HepG2 (cell line): ENCODE measurements at regions not wholly inside any gene's neighbourhood (a gene's known extent, or its start where the extent isn't known, plus 50 kb on each side); places are given as distances from the start of the nearest gene placed in this dataset.

Experiments used
- ATAC-seq: fragments of 200-7000 bp; cut with Tn5 transposase; 3 replicates; pipeline ENCODE4 v1.9.1; 2020; ENCODE audit warnings: mild to moderate bottlenecking, moderate library complexity
- BruUV-seq: library from RNA; stranded (reverse); fragments of 400-500 nt; replicated peaks from 2 replicates; lab custom pipeline; 2021; lab: Mats Ljungman, UMichigan
- CTCF ChIA-PET: fragments of 300-600 bp; formaldehyde crosslinking; extraction: SDS; loops from one replicate; lab custom pipeline; 2021; ENCODE audit warnings: low total read pairs, inconsistent platforms, low intra/inter-chr PET ratio; lab: Yijun Ruan, JAX
- POLR2A ChIA-PET: fragments of 350-600 bp; sonication (Branson Sonifier 250); formaldehyde crosslinking; loops from one replicate; lab custom pipeline; 2020; ENCODE audit warnings: antibody characterized with exemption, inconsistent platforms; lab: Yijun Ruan, JAX
- DNase-seq: peaks from one replicate; pipeline ENCODE4 v3.0.0-alpha.2; 2015; ENCODE audit warnings: low spot score
- FAIRE-seq: peaks from 3 replicates; lab custom pipeline; 2011; peaks lifted over from hg19 to GRCh38; lab: Jason Lieb, UNC
- H2AFZ ChIP-seq: one replicate; pipeline ENCODE4 v1.6.1; 2011; ENCODE audit warnings: low read length, inconsistent platforms
- H3K27ac ChIP-seq: fragments of 300-600 bp; 3 replicates; pipeline ENCODE4 v1.8.0; 2011; ENCODE audit warnings: mixed run types, mild to moderate bottlenecking, mixed read lengths, low read length, inconsistent platforms; ENCODE audit not compliant: insufficient read depth; ENCODE audit errors: extremely low read length
- H3K27me3 ChIP-seq, 2 experiments: fragments of 200-600 bp in 1 of 2; 2 replicates in 1 of 2; 3 replicates in 1 of 2; pipeline versions ENCODE4 v1.6.0 to v1.8.0; 2011; ENCODE audit warnings: low read length in 2 of 2, mild to moderate bottlenecking in 2 of 2, moderate library complexity in 2 of 2, inconsistent platforms in 1 of 2; ENCODE audit not compliant: insufficient read depth in 2 of 2, control insufficient read depth in 1 of 2
- H3K36me3 ChIP-seq, 2 experiments: fragments of 200-600 bp in 1 of 2; replicated peaks in 1 of 2; 2 replicates in 1 of 2; 3 replicates in 1 of 2; pipeline versions ENCODE4 v1.5.1 to v1.8.0; 2011; ENCODE audit warnings: low read length in 2 of 2, inconsistent platforms in 1 of 2; ENCODE audit not compliant: insufficient read depth in 2 of 2, control insufficient read depth in 1 of 2
- H3K4me1 ChIP-seq: 2 replicates; pipeline ENCODE4 v1.5.1; 2012; ENCODE audit warnings: low read length, inconsistent platforms; ENCODE audit not compliant: insufficient read depth
- H3K4me2 ChIP-seq: 2 replicates; pipeline ENCODE4 v1.6.0; 2011; ENCODE audit warnings: low read depth, low read length, inconsistent platforms
- H3K4me3 ChIP-seq, 3 experiments: fragments of 200-600 bp in 1 of 3; sonication (generic), shearing (Covaris generic) in 1 of 3; replicated peaks in 1 of 3; 2 replicates each; pipeline ENCODE4 v1.5.1; 2011 to 2016; ENCODE audit warnings: low read length in 3 of 3, inconsistent platforms in 2 of 3, low read depth in 2 of 3, mild to moderate bottlenecking in 2 of 3, control low read depth in 1 of 3, mixed read lengths in 1 of 3; ENCODE audit not compliant: insufficient read depth in 1 of 3
- H3K79me2 ChIP-seq: one replicate; pipeline ENCODE4 v1.6.1; 2011; ENCODE audit warnings: low read length, inconsistent platforms; ENCODE audit not compliant: insufficient read depth
- H3K9ac ChIP-seq: 2 replicates; pipeline ENCODE4 v1.6.0; 2011; ENCODE audit warnings: mild to moderate bottlenecking, low read depth, low read length, inconsistent platforms; ENCODE audit not compliant: insufficient read depth
- H3K9me3 ChIP-seq: 2 replicates; pipeline ENCODE4 v1.5.1; 2012; ENCODE audit warnings: mild to moderate bottlenecking, low read length
- H4K20me1 ChIP-seq: 2 replicates; pipeline ENCODE4 v1.6.0; 2011; ENCODE audit warnings: inconsistent platforms, mild to moderate bottlenecking, low read length, moderate library complexity; ENCODE audit not compliant: insufficient read depth
- DPF2 ChIP-seq: sonication (generic); formaldehyde crosslinking; IDR thresholded peaks from 2 replicates; pipeline ENCODE4 v1.4.0; 2020; ENCODE audit warnings: mild to moderate bottlenecking, low read depth, missing genetic modification reagents, borderline replicate concordance
- HOXD1 ChIP-seq: sonication (generic); formaldehyde crosslinking; IDR thresholded peaks from 2 replicates; pipeline ENCODE4 v1.5.0; 2020; ENCODE audit warnings: missing genetic modification reagents
- MAFK ChIP-seq, 2 experiments: IDR thresholded peaks in 1 of 2; conservative IDR thresholded peaks in 1 of 2; 2 replicates each; pipeline ENCODE4 v1.6.1; 2011; ENCODE audit warnings: improper control_type of control experiment in 2 of 2, low read length in 2 of 2
- SNAI1 ChIP-seq: sonication (generic); formaldehyde crosslinking; IDR thresholded peaks from 2 replicates; pipeline ENCODE4 v1.5.0; 2020; ENCODE audit warnings: mild to moderate bottlenecking, missing genetic modification reagents, borderline replicate concordance
- TRIM24 ChIP-seq: sonication (generic); formaldehyde crosslinking; IDR thresholded peaks from 2 replicates; pipeline ENCODE4 v1.8.0; 2022; ENCODE audit warnings: mild to moderate bottlenecking, missing genetic modification reagents
- ZNF143 ChIP-seq: sonication (generic); formaldehyde crosslinking; IDR thresholded peaks from 2 replicates; pipeline ENCODE4 v1.4.0; 2020; ENCODE audit warnings: missing genetic modification reagents
- ZNF33A ChIP-seq: sonication (generic); formaldehyde crosslinking; IDR thresholded peaks from 2 replicates; pipeline ENCODE4 v1.5.1; 2020; ENCODE audit warnings: missing genetic modification reagents, mild to moderate bottlenecking, moderate library complexity, borderline replicate concordance
- ZSCAN20 ChIP-seq: sonication (generic); formaldehyde crosslinking; IDR thresholded peaks from 2 replicates; pipeline ENCODE4 v1.4.0; 2020; ENCODE audit warnings: missing genetic modification reagents, mild to moderate bottlenecking, borderline replicate concordance
- WGBS: methylation state at CpG from one replicate; pipeline ENCODE4 v1.1.6; 2017; ENCODE audit warnings: low lambda C conversion rate; 5-methylcytosine and 5-hydroxymethylcytosine counted together
- in situ Hi-C: cut with HindIII; loops from 2 replicates; pipeline ENCODE4 v1.10.0; 2017; ENCODE audit warnings: low pct_unique_long_range_greater_than_20kb; ENCODE audit not compliant: extremely low pct_ligation_motif_present
- intact Hi-C: fragments of 100-400 bp; cut with micrococcal nuclease; formaldehyde crosslinking; loops from one replicate; pipeline ENCODE4 v1.10.0; 2022; ENCODE audit not compliant: unreplicated experiment
- TF ChIP-seq, protein P1 (sequence below): sonication (generic); formaldehyde crosslinking; IDR thresholded peaks from 2 replicates; pipeline ENCODE4 v1.5.1; 2020; ENCODE audit warnings: mild to moderate bottlenecking, moderate library complexity, missing genetic modification reagents
- TF ChIP-seq, protein P2 (sequence below): sonication (generic); formaldehyde crosslinking; IDR thresholded peaks from 2 replicates; pipeline ENCODE4 v1.4.0; 2020; ENCODE audit warnings: missing genetic modification reagents
- TF ChIP-seq, protein P3 (sequence below): sonication (generic); formaldehyde crosslinking; IDR thresholded peaks from 2 replicates; pipeline ENCODE4 v1.4.0; 2020; ENCODE audit warnings: mild to moderate bottlenecking, missing genetic modification reagents
- TF ChIP-seq, protein P4 (sequence below): sonication (generic); formaldehyde crosslinking; IDR thresholded peaks from 2 replicates; pipeline ENCODE4 v1.5.0; 2020; ENCODE audit warnings: mild to moderate bottlenecking, missing genetic modification reagents

- Histone ChIP-seq H3K4me2 (no peak overlapping the region), H3K36me3 (no peaks in the 10 kb centered on the region), H3K9ac (no peak overlapping the region), H3K4me1 (no peaks in the 10 kb centered on the region), H3K79me2 (no peaks in the 10 kb centered on the region), H4K20me1 (no peaks in the 10 kb centered on the region), H3K27ac (no peak overlapping the region)
- in situ Hi-C loops = no loop called here
- ATAC-seq = no peak
- BruUV-seq = no TSS peak
- CTCF ChIA-PET = no interaction called here
- FAIRE-seq = no peak
- no peak for TF ChIP-seq HOXD1
- no peak for TF ChIP-seq DPF2 (CRISPR knock-in tag)
- TF ChIP-seq MAFK (conservative IDR thresholded peaks at IDR 0.05 in 1 of 2, IDR thresholded peaks at IDR 0.05 in 1 of 2; ENCODE audit: low read length in 2 of 2) = peak in 1 of 2 experiments; percentile 61; a peak in 2 of 4 replicates
- no peak for TF ChIP-seq TRIM24 (CRISPR knock-in tag)
- TF ChIP-seq, all 625 proteins: peak for 1
- no peaks in the 10 kb centered on the region for H3K9me3 ChIP-seq
- H3K4me3 ChIP-seq = no peak overlapping the region
- POLR2A ChIA-PET = no interaction called here
- H3K27me3 ChIP-seq = no peaks in the 10 kb centered on the region
- DNase-seq = no peak
- intact Hi-C loops = no loop called here
- WGBS = 5% methylated on average over 2 of the region's 2 CpGs
- no peak overlapping the region for H2AFZ ChIP-seq
Observed at GRCh38 chr3:148146241-148146640, 551.5 kb upstream of the AGTR1 start.

- no peak for ATAC-seq
- no peak overlapping the region for H3K4me3 ChIP-seq
- in situ Hi-C loops = no loop called here
- ChIA-PET POLR2A (no interaction called here), CTCF (no interaction called here)
- no peaks in the 10 kb centered on the region for H3K4me1 ChIP-seq
- WGBS = 19% methylated on average over 2 of the region's 2 CpGs
- H3K27ac ChIP-seq = no peak overlapping the region
- H3K9me3 ChIP-seq = no peaks in the 10 kb centered on the region
- no peak for FAIRE-seq
- H3K79me2 ChIP-seq = no peaks in the 10 kb centered on the region
- H3K27me3 ChIP-seq = no peaks in the 10 kb centered on the region
- H2AFZ ChIP-seq = no peak overlapping the region
- H3K9ac ChIP-seq = no peak overlapping the region
- DNase-seq = no peak
- no peaks in the 10 kb centered on the region for H4K20me1 ChIP-seq
- intact Hi-C loops = no loop called here
- no peak overlapping the region for H3K4me2 ChIP-seq
- no TSS peak for BruUV-seq
- no peaks in the 10 kb centered on the region for H3K36me3 ChIP-seq
- TF ChIP-seq SNAI1 (CRISPR knock-in tag) (no peak), ZNF33A (CRISPR knock-in tag) (no peak), ZSCAN20 (CRISPR knock-in tag) (no peak), ZNF143 (CRISPR knock-in tag) (no peak)
- TF ChIP-seq, protein P1, sequence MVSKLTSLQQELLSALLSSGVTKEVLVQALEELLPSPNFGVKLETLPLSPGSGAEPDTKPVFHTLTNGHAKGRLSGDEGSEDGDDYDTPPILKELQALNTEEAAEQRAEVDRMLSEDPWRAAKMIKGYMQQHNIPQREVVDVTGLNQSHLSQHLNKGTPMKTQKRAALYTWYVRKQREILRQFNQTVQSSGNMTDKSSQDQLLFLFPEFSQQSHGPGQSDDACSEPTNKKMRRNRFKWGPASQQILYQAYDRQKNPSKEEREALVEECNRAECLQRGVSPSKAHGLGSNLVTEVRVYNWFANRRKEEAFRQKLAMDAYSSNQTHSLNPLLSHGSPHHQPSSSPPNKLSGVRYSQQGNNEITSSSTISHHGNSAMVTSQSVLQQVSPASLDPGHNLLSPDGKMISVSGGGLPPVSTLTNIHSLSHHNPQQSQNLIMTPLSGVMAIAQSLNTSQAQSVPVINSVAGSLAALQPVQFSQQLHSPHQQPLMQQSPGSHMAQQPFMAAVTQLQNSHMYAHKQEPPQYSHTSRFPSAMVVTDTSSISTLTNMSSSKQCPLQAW (CRISPR knock-in tag) = no peak
- TF ChIP-seq, protein P2, sequence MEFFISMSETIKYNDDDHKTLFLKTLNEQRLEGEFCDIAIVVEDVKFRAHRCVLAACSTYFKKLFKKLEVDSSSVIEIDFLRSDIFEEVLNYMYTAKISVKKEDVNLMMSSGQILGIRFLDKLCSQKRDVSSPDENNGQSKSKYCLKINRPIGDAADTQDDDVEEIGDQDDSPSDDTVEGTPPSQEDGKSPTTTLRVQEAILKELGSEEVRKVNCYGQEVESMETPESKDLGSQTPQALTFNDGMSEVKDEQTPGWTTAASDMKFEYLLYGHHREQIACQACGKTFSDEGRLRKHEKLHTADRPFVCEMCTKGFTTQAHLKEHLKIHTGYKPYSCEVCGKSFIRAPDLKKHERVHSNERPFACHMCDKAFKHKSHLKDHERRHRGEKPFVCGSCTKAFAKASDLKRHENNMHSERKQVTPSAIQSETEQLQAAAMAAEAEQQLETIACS = no peak
- TF ChIP-seq, protein P3, sequence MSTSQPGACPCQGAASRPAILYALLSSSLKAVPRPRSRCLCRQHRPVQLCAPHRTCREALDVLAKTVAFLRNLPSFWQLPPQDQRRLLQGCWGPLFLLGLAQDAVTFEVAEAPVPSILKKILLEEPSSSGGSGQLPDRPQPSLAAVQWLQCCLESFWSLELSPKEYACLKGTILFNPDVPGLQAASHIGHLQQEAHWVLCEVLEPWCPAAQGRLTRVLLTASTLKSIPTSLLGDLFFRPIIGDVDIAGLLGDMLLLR (CRISPR knock-in tag) = no peak
- TF ChIP-seq, protein P4, sequence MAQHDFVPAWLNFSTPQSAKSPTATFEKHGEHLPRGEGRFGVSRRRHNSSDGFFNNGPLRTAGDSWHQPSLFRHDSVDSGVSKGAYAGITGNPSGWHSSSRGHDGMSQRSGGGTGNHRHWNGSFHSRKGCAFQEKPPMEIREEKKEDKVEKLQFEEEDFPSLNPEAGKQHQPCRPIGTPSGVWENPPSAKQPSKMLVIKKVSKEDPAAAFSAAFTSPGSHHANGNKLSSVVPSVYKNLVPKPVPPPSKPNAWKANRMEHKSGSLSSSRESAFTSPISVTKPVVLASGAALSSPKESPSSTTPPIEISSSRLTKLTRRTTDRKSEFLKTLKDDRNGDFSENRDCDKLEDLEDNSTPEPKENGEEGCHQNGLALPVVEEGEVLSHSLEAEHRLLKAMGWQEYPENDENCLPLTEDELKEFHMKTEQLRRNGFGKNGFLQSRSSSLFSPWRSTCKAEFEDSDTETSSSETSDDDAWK (CRISPR knock-in tag) = no peak
Observed at GRCh38 chr3:148146947-148147826, 550.5 kb upstream of the AGTR1 start.
